Activated CD4-positive, alpha-beta T cell treated with anti-CD3 and anti-CD28 coated beads for 24 hours (primary cell): ENCODE measurements at regions not wholly inside any gene's neighbourhood (a gene's known extent, or its start where the extent isn't known, plus 50 kb on each side); places are given as distances from the start of the nearest gene placed in this dataset.
"Not testable (repeated sequence)": the region's sequence is repeated elsewhere in the genome, so short reads cannot be mapped to it uniquely, and the experiment has no call there.

Experiments
- DNase-seq, 2 donors: peaks; one replicate each; pipeline ENCODE4 v3.0.0-alpha.2; 2020; ENCODE audit warnings: low read depth in 2 of 2

GRCh38 chr4:138400066-138400465, 157.9 kb upstream of the SLC7A11 start:
- DNase-seq = no peak

- DNase-seq = no peak
Observed at GRCh38 chr4:138399081-138399480, 156.9 kb upstream of the SLC7A11 start.

- no peak for DNase-seq
Observed at GRCh38 chr4:138398322-138398721, 156.2 kb upstream of the SLC7A11 start.

GRCh38 chr4:138393886-138394610, 151.9 kb upstream of the SLC7A11 start:
- DNase-seq = no peak

GRCh38 chr4:138392751-138393308, 150.7 kb upstream of the SLC7A11 start:
- no peak for DNase-seq

- no peak for DNase-seq
Observed at GRCh38 chr4:138389976-138390685, 148.0 kb upstream of the SLC7A11 start.

- no peak for DNase-seq
Observed at GRCh38 chr4:138374947-138375346, 132.8 kb upstream of the SLC7A11 start.

- DNase-seq = no peak
Observed at GRCh38 chr4:138367942-138368341, 125.8 kb upstream of the SLC7A11 start.

- not testable (repeated sequence) for DNase-seq
Observed at GRCh38 chr4:138352446-138352845, 110.3 kb upstream of the SLC7A11 start.

GRCh38 chr4:138348055-138348454, 105.9 kb upstream of the SLC7A11 start:
- DNase-seq = no peak

- no peak for DNase-seq
Observed at GRCh38 chr4:138347561-138347960, 105.4 kb upstream of the SLC7A11 start.

GRCh38 chr4:138344851-138345250, 102.7 kb upstream of the SLC7A11 start:
- DNase-seq = no peak

- DNase-seq = no peak
Observed at GRCh38 chr4:138344054-138344453, 101.9 kb upstream of the SLC7A11 start.

- DNase-seq = no peak
Observed at GRCh38 chr4:138341739-138342415, 99.7 kb upstream of the SLC7A11 start.

- DNase-seq = no peak
Observed at GRCh38 chr4:138338840-138339239, 96.7 kb upstream of the SLC7A11 start.

GRCh38 chr4:138338222-138338621, 96.1 kb upstream of the SLC7A11 start:
- DNase-seq = not testable (repeated sequence)

- DNase-seq = no peak
Observed at GRCh38 chr4:138334346-138335016, 92.3 kb upstream of the SLC7A11 start.

- not testable (repeated sequence) for DNase-seq
Observed at GRCh38 chr4:138332415-138332814, 90.3 kb upstream of the SLC7A11 start.

- DNase-seq = no peak
Observed at GRCh38 chr4:138330531-138330930, 88.4 kb upstream of the SLC7A11 start.

GRCh38 chr4:138329506-138330070, 87.4 kb upstream of the SLC7A11 start:
- DNase-seq = no peak

- no peak for DNase-seq
Observed at GRCh38 chr4:138327338-138327737, 85.2 kb upstream of the SLC7A11 start.

- DNase-seq = no peak
Observed at GRCh38 chr4:138320831-138321230, 78.7 kb upstream of the SLC7A11 start.
